Lower leg skin (tissue), 4 donors: ENCODE measurements at regions not wholly inside any gene's neighbourhood (a gene's known extent, or its start where the extent isn't known, plus 50 kb on each side); places are given as distances from the start of the nearest gene placed in this dataset.

Experiments used
- DNase-seq, 2 donors: peaks; one replicate each; pipeline ENCODE4 v3.0.0-alpha.2; 2019; ENCODE audit warnings: low spot score in 2 of 2
- H3K4me3 ChIP-seq: fragments of 200-600 bp; sonication (generic); 2 replicates; pipeline ENCODE4 v1.5.1; 2017; ENCODE audit warnings: mild to moderate bottlenecking, low read depth; ENCODE audit not compliant: poor library complexity, severe bottlenecking
- POLR2A ChIP-seq, 2 donors: fragments of 450-650 bp; IDR thresholded peaks; one replicate each; pipeline ENCODE4 v1.6.1; 2016 to 2017; ENCODE audit warnings: antibody characterized with exemption in 2 of 2, mild to moderate bottlenecking in 1 of 2, moderate library complexity in 1 of 2
- WGBS, 2 donors: methylation state at CpG; one replicate each; pipeline ENCODE4 v1.1.5; 2018; 5-methylcytosine and 5-hydroxymethylcytosine counted together
- intact Hi-C: fragments of 100-400 bp; cut with DNase I; formaldehyde crosslinking; loops from one replicate; pipeline ENCODE4 v1.15.0; 2023; ENCODE audit warnings: low total_unique reads
- TF ChIP-seq, protein P1 (sequence below), 3 donors: fragments of 450-650 bp; IDR thresholded peaks; one replicate each; pipeline ENCODE4 v1.5.1; 2016; ENCODE audit warnings: antibody characterized with exemption in 3 of 3, mild to moderate bottlenecking in 3 of 3, moderate library complexity in 2 of 3

DNA sequence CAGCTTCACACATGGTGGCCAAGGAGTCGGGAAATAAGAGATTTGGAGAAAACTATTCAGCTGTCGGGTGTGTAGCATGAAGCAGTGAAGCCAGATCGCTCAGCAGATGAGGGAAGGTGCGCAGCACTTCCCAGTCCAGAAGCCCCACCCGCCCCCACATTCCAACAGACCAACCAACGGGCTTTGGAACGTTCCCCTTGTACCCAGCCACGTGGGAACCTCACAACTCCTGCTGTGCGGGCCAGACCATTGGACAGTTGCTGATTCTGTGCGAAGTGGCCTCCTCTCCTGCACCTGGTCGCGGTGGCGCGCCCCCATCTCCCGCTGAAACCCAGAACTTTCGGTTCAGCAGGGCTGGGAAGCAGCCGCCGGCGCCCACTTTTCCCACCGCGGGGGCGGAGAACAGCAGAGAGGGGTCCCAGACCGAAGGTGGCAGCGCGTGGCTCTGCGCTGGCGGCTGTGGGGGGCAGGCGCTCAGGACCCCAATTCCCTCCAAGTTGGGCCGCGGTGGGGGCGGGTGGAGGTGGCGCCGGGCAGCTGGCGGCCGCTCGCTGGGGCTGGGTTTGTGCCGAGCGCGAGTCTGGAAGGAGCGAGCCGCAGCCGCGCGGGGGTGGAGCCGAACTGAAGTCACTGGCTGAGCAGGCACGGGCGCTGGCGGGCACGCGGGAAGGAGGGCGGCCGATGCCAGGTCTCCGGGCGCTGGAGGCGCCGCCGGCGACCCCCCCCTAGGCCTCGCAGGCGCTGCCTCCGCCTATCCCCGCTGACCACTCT, 1301.5 kb upstream of the SORCS1 start:
- intact Hi-C loops: no loop called here
- WGBS, 2 donors: 7 to 11% methylated on average over 29 to 34 of the region's 62 CpGs
- peak overlapping the region; percentile 18 for H3K4me3 ChIP-seq
- TF ChIP-seq, protein P1, sequence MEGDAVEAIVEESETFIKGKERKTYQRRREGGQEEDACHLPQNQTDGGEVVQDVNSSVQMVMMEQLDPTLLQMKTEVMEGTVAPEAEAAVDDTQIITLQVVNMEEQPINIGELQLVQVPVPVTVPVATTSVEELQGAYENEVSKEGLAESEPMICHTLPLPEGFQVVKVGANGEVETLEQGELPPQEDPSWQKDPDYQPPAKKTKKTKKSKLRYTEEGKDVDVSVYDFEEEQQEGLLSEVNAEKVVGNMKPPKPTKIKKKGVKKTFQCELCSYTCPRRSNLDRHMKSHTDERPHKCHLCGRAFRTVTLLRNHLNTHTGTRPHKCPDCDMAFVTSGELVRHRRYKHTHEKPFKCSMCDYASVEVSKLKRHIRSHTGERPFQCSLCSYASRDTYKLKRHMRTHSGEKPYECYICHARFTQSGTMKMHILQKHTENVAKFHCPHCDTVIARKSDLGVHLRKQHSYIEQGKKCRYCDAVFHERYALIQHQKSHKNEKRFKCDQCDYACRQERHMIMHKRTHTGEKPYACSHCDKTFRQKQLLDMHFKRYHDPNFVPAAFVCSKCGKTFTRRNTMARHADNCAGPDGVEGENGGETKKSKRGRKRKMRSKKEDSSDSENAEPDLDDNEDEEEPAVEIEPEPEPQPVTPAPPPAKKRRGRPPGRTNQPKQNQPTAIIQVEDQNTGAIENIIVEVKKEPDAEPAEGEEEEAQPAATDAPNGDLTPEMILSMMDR (IDR thresholded peaks at IDR 0.05): no peak
- no peak for TF ChIP-seq POLR2A (IDR thresholded peaks at IDR 0.05)
- DNase-seq: peak; percentile 15 to 87

DNA sequence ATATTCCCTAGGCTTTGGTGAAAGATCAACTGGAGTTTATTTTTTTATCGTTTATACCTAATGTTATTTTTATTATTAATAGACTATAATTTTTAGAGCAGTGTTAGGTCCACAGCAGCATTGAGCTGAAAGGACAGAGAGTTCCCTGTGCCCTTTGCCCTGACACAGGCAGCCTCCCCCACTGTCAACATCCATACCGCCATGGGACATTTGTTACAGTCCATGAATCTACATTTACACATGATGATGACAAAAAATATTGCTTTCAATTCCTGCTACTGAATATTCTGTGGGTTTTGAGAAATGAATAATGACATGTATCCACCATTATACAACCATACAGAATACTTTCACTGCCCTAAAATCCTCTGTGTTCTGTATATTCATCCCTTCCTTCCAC, 1297.5 kb upstream of the SORCS1 start:
- WGBS, 2 donors: 89 to 94% methylated on average over 2 of the region's 2 CpGs
- no peak for DNase-seq
- TF ChIP-seq, protein P1 (IDR thresholded peaks at IDR 0.05): no peak
- TF ChIP-seq POLR2A (IDR thresholded peaks at IDR 0.05): no peak
- intact Hi-C loops: no loop called here
- H3K4me3 ChIP-seq: no peak overlapping the region

DNA sequence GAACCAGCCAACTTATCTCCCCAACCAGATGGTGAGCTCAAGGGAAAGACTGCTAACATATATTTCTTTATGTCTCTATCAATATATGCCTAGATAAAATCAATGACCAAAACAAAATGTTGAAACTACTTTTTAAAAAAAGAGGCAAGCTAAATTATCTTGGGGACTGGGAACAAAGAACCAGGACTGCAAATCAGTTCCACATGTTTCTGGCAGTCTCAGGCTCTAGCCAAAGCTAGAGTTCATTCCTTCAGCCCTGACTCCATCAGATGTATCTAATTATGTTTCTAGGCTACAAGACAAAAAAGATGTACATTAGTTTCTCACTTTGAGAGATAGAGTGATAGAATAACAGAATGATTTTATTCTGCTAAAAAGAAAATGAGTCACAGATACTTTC, 1290.3 kb upstream of the SORCS1 start:
- TF ChIP-seq, protein P1 (IDR thresholded peaks at IDR 0.05): no peak
- no peak for TF ChIP-seq POLR2A (IDR thresholded peaks at IDR 0.05)
- no peak overlapping the region for H3K4me3 ChIP-seq
- no peak for DNase-seq
- intact Hi-C loops: no loop called here

DNA sequence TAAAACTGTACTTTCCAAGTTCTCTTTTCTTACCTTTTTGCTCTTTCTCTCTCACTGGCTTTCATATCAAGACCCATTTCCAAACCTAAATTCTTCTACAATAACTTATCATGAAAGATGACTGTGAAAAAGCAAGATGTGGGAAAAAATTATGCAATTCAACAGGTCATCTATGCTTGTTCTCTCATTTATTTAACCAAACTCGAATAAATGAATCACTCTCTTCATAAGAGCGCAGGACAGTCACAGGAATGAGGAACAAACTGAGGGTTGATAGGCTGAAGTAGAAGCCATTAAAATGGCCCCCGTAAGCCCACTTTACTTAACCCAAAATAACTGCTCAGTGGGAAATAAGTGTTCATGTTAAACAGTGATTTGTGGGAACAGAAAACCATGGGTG, 1289.7 kb upstream of the SORCS1 start:
- H3K4me3 ChIP-seq: no peak overlapping the region
- TF ChIP-seq, protein P1 (IDR thresholded peaks at IDR 0.05): no peak
- no peak for TF ChIP-seq POLR2A (IDR thresholded peaks at IDR 0.05)
- DNase-seq: no peak
- intact Hi-C loops: no loop called here
- WGBS, 2 donors: 71% methylated on average over 3 of the region's 3 CpGs

DNA sequence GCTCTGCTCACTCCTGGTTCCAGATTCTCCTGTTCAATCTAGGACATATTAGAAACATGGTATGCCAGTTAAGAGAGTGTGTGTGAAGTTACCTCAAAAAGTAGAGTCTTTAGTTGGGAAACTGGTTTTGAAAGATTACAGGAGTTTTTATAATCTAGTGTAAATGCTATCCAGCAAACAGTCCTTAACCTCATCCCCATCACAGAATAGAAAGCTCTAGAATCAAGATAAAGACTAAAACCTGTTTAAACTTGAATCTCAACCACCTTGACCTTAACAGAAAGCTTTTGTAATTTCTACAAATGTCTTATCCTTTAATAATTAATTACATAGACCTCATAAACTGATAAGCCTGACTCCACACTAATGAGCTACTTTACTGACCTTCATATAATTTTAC, 1288.7 kb upstream of the SORCS1 start:
- TF ChIP-seq, protein P1 (IDR thresholded peaks at IDR 0.05): no peak
- no peak for TF ChIP-seq POLR2A (IDR thresholded peaks at IDR 0.05)
- intact Hi-C loops: no loop called here
- H3K4me3 ChIP-seq: no peak overlapping the region
- no peak for DNase-seq

DNA sequence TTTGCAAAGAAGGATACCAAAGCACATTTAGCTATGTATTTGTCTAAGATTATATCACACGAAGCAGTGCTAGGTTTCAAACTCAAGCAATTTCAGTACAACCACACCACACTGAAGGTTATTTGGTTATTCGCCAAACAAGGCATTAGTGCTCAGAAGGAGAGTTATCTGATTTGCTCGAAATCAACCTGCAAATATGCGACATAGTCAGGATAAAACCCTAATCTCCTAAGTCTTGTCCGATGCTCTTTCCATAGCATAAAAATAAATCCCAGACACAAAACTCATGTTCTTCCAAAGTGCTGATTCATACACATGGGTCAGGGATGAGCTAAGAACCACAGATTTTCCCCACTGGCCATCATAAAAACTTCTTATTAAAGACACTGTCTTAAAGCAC, 1288.0 kb upstream of the SORCS1 start:
- H3K4me3 ChIP-seq: no peak overlapping the region
- intact Hi-C loops: no loop called here
- TF ChIP-seq POLR2A (IDR thresholded peaks at IDR 0.05): no peak
- TF ChIP-seq, protein P1 (IDR thresholded peaks at IDR 0.05): no peak
- 82 to 86% methylated on average over 5 of the region's 5 CpGs for WGBS, 2 donors
- no peak for DNase-seq
